Hepatocyte (in vitro differentiated cells): ENCODE measurements at regions not wholly inside any gene's neighbourhood (a gene's known extent, or its start where the extent isn't known, plus 50 kb on each side); places are given as distances from the start of the nearest gene placed in this dataset.

Experiments used
- DNase-seq: peaks from one replicate; pipeline ENCODE4 v3.0.0-alpha.2; 2016; ENCODE audit warnings: low spot score
- H2AFZ ChIP-seq: fragments of 200-600 bp; sonication (generic); 2 replicates; pipeline ENCODE4 v1.6.0; 2016; ENCODE audit warnings: antibody characterized with exemption, mild to moderate bottlenecking
- H3K27ac ChIP-seq: fragments of 200-600 bp; sonication (generic); 2 replicates; pipeline ENCODE4 v1.5.1; 2016; ENCODE audit warnings: mild to moderate bottlenecking
- H3K27me3 ChIP-seq: fragments of 200-600 bp; sonication (generic); 2 replicates; pipeline ENCODE4 v1.6.1; 2016
- H3K36me3 ChIP-seq: fragments of 200-600 bp; sonication (generic); replicated peaks from 2 replicates; pipeline ENCODE4 v1.5.1; 2016; ENCODE audit warnings: low read depth; ENCODE audit not compliant: insufficient read depth
- H3K4me1 ChIP-seq: fragments of 200-600 bp; sonication (generic); 2 replicates; pipeline ENCODE4 v1.5.1; 2016; ENCODE audit warnings: mild to moderate bottlenecking, moderate library complexity; ENCODE audit not compliant: insufficient read depth
- H3K4me2 ChIP-seq: fragments of 200-600 bp; sonication (generic); 2 replicates; pipeline ENCODE4 v1.6.0; 2016
- H3K4me3 ChIP-seq: fragments of 200-600 bp; sonication (generic); 2 replicates; pipeline ENCODE4 v1.5.1; 2016; ENCODE audit warnings: mild to moderate bottlenecking
- H3K79me2 ChIP-seq: fragments of 200-600 bp; sonication (generic); 2 replicates; pipeline ENCODE4 v1.6.0; 2017; ENCODE audit warnings: mild to moderate bottlenecking
- H3K9me2 ChIP-seq: fragments of 200-600 bp; sonication (generic); replicated peaks from 2 replicates; pipeline ENCODE4 v1.6.0; 2017; ENCODE audit warnings: mild to moderate bottlenecking; ENCODE audit not compliant: insufficient read depth
- H3K9me3 ChIP-seq: fragments of 200-600 bp; sonication (generic); 2 replicates; pipeline ENCODE4 v1.5.1; 2016; ENCODE audit warnings: low read depth, mild to moderate bottlenecking
- H4K20me1 ChIP-seq: fragments of 200-600 bp; sonication (generic); 2 replicates; pipeline ENCODE4 v1.6.0; 2016; ENCODE audit warnings: mild to moderate bottlenecking; ENCODE audit not compliant: insufficient read depth, poor library complexity, severe bottlenecking
- CTCF ChIP-seq: fragments of 200-600 bp; sonication (generic); IDR thresholded peaks from 2 replicates; pipeline ENCODE4 v1.5.1; 2016; ENCODE audit warnings: antibody characterized with exemption, mild to moderate bottlenecking; ENCODE audit not compliant: poor library complexity
- EZH2 ChIP-seq: fragments of 200-600 bp; sonication (generic); IDR thresholded peaks from 2 replicates; pipeline ENCODE4 v1.6.1; 2016; ENCODE audit warnings: antibody characterized with exemption, mild to moderate bottlenecking, borderline replicate concordance
- EZH2phosphoT487 ChIP-seq: fragments of 200-600 bp; sonication (generic); IDR thresholded peaks from one replicate; pipeline ENCODE4 v1.6.1; 2018; ENCODE audit warnings: antibody characterized with exemption, mild to moderate bottlenecking, low read depth, moderate library complexity; ENCODE audit not compliant: unreplicated experiment, severe bottlenecking
- WGBS: methylation state at CpG from one replicate; pipeline ENCODE4 v1.1.6; 2016; ENCODE audit warnings: low lambda C conversion rate; ENCODE audit errors: missing lambda C conversion rate; 5-methylcytosine and 5-hydroxymethylcytosine counted together

GRCh38 chr2:145160855-145161254, 640.9 kb upstream of the ZEB2 start:
- H3K79me2 ChIP-seq: no peaks in the 10 kb centered on the region
- H3K4me3 ChIP-seq: no peak overlapping the region
- no peak overlapping the region for H3K4me2 ChIP-seq
- no peaks in the 10 kb centered on the region for H3K9me3 ChIP-seq
- no peak for DNase-seq
- no peaks in the 10 kb centered on the region for H3K36me3 ChIP-seq
- no peak overlapping the region for H2AFZ ChIP-seq
- no peaks in the 10 kb centered on the region for H4K20me1 ChIP-seq
- no peaks in the 10 kb centered on the region for H3K27me3 ChIP-seq
- 67% methylated on average over 1 of the region's 1 CpG for WGBS
- no peaks in the 10 kb centered on the region for H3K9me2 ChIP-seq
- no peaks in the 10 kb centered on the region for H3K4me1 ChIP-seq
- H3K27ac ChIP-seq: no peak overlapping the region
- TF ChIP-seq EZH2phosphoT487: peak; percentile 92
- TF ChIP-seq CTCF: no peak
- no peak for TF ChIP-seq EZH2

- Histone ChIP-seq H3K4me1 (no peaks in the 10 kb centered on the region), H4K20me1 (no peaks in the 10 kb centered on the region), H3K79me2 (no peaks in the 10 kb centered on the region), H2AFZ (no peak overlapping the region), H3K4me3 (no peak overlapping the region), H3K9me3 (no peaks in the 10 kb centered on the region), H3K27me3 (no peaks in the 10 kb centered on the region), H3K9me2 (no peaks in the 10 kb centered on the region), H3K36me3 (no peaks in the 10 kb centered on the region), H3K4me2 (no peak overlapping the region), H3K27ac (no peak overlapping the region)
- no peak for DNase-seq
- TF ChIP-seq CTCF (no peak), EZH2 (no peak), EZH2phosphoT487 (no peak)
- WGBS: 88% methylated on average over 2 of the region's 2 CpGs
These were observed 639.8 kb upstream of the ZEB2 start for GRCh38 chr2:145159676-145160075.

GRCh38 chr2:145157741-145158591, 638.0 kb upstream of the ZEB2 start:
- 45% methylated on average over 3 of the region's 3 CpGs for WGBS
- H3K27ac ChIP-seq: peak overlapping the region; percentile 13
- no peaks in the 10 kb centered on the region for H3K36me3 ChIP-seq
- no peaks in the 10 kb centered on the region for H4K20me1 ChIP-seq
- H3K9me2 ChIP-seq: no peaks in the 10 kb centered on the region
- no peaks in the 10 kb centered on the region for H3K27me3 ChIP-seq
- no peak overlapping the region for H3K4me3 ChIP-seq
- no peaks in the 10 kb centered on the region for H3K9me3 ChIP-seq
- peak overlapping the region; percentile 14 for H3K4me2 ChIP-seq
- DNase-seq: peak; percentile 57
- H3K79me2 ChIP-seq: no peaks in the 10 kb centered on the region
- TF ChIP-seq EZH2phosphoT487 (no peak), EZH2 (no peak), CTCF (no peak)
- H2AFZ ChIP-seq: no peak overlapping the region
- no peaks in the 10 kb centered on the region for H3K4me1 ChIP-seq
